ENCODE measurements at regions not wholly inside any gene's neighbourhood (a gene's known extent, or its start where the extent isn't known, plus 50 kb on each side); places are given as distances from the start of the nearest gene placed in this dataset.

- TF ChIP-seq, protein P1, sequence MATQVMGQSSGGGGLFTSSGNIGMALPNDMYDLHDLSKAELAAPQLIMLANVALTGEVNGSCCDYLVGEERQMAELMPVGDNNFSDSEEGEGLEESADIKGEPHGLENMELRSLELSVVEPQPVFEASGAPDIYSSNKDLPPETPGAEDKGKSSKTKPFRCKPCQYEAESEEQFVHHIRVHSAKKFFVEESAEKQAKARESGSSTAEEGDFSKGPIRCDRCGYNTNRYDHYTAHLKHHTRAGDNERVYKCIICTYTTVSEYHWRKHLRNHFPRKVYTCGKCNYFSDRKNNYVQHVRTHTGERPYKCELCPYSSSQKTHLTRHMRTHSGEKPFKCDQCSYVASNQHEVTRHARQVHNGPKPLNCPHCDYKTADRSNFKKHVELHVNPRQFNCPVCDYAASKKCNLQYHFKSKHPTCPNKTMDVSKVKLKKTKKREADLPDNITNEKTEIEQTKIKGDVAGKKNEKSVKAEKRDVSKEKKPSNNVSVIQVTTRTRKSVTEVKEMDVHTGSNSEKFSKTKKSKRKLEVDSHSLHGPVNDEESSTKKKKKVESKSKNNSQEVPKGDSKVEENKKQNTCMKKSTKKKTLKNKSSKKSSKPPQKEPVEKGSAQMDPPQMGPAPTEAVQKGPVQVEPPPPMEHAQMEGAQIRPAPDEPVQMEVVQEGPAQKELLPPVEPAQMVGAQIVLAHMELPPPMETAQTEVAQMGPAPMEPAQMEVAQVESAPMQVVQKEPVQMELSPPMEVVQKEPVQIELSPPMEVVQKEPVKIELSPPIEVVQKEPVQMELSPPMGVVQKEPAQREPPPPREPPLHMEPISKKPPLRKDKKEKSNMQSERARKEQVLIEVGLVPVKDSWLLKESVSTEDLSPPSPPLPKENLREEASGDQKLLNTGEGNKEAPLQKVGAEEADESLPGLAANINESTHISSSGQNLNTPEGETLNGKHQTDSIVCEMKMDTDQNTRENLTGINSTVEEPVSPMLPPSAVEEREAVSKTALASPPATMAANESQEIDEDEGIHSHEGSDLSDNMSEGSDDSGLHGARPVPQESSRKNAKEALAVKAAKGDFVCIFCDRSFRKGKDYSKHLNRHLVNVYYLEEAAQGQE (IDR thresholded peaks at IDR 0.05; ENCODE audit: unreplicated experiment) = no peak
- TF ChIP-seq, protein P2, sequence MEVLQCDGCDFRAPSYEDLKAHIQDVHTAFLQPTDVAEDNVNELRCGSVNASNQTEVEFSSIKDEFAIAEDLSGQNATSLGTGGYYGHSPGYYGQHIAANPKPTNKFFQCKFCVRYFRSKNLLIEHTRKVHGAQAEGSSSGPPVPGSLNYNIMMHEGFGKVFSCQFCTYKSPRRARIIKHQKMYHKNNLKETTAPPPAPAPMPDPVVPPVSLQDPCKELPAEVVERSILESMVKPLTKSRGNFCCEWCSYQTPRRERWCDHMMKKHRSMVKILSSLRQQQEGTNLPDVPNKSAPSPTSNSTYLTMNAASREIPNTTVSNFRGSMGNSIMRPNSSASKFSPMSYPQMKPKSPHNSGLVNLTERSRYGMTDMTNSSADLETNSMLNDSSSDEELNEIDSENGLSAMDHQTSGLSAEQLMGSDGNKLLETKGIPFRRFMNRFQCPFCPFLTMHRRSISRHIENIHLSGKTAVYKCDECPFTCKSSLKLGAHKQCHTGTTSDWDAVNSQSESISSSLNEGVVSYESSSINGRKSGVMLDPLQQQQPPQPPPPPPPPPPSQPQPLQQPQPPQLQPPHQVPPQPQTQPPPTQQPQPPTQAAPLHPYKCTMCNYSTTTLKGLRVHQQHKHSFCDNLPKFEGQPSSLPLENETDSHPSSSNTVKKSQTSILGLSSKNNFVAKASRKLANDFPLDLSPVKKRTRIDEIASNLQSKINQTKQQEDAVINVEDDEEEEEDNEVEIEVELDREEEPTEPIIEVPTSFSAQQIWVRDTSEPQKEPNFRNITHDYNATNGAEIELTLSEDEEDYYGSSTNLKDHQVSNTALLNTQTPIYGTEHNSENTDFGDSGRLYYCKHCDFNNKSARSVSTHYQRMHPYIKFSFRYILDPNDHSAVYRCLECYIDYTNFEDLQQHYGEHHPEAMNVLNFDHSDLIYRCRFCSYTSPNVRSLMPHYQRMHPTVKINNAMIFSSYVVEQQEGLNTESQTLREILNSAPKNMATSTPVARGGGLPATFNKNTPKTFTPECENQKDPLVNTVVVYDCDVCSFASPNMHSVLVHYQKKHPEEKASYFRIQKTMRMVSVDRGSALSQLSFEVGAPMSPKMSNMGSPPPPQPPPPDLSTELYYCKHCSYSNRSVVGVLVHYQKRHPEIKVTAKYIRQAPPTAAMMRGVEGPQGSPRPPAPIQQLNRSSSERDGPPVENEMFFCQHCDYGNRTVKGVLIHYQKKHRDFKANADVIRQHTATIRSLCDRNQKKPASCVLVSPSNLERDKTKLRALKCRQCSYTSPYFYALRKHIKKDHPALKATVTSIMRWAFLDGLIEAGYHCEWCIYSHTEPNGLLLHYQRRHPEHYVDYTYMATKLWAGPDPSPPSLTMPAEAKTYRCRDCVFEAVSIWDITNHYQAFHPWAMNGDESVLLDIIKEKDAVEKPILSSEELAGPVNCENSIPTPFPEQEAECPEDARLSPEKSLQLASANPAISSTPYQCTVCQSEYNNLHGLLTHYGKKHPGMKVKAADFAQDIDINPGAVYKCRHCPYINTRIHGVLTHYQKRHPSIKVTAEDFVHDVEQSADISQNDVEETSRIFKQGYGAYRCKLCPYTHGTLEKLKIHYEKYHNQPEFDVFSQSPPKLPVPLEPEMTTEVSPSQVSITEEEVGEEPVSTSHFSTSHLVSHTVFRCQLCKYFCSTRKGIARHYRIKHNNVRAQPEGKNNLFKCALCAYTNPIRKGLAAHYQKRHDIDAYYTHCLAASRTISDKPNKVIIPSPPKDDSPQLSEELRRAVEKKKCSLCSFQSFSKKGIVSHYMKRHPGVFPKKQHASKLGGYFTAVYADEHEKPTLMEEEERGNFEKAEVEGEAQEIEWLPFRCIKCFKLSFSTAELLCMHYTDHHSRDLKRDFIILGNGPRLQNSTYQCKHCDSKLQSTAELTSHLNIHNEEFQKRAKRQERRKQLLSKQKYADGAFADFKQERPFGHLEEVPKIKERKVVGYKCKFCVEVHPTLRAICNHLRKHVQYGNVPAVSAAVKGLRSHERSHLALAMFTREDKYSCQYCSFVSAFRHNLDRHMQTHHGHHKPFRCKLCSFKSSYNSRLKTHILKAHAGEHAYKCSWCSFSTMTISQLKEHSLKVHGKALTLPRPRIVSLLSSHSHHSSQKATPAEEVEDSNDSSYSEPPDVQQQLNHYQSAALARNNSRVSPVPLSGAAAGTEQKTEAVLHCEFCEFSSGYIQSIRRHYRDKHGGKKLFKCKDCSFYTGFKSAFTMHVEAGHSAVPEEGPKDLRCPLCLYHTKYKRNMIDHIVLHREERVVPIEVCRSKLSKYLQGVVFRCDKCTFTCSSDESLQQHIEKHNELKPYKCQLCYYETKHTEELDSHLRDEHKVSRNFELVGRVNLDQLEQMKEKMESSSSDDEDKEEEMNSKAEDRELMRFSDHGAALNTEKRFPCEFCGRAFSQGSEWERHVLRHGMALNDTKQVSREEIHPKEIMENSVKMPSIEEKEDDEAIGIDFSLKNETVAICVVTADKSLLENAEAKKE (CRISPR knock-in tag; IDR thresholded peaks at IDR 0.05) = no peak
- TF ChIP-seq EZH2 (IDR thresholded peaks at IDR 0.05; ENCODE audit: low read depth, unreplicated experiment) (no peak), POLR2AphosphoS5 (IDR thresholded peaks at IDR 0.05; ENCODE audit: low read depth) (no peak), NANOG (IDR thresholded peaks at IDR 0.05; ENCODE audit: borderline replicate concordance) (no peak), ZNF331 (CRISPR knock-in tag; IDR thresholded peaks at IDR 0.05; ENCODE audit: low read depth) (no peak)
Observed at GRCh38 chr2:18500333-18500732, 60.1 kb downstream of the RDH14 start (continued).

DNA sequence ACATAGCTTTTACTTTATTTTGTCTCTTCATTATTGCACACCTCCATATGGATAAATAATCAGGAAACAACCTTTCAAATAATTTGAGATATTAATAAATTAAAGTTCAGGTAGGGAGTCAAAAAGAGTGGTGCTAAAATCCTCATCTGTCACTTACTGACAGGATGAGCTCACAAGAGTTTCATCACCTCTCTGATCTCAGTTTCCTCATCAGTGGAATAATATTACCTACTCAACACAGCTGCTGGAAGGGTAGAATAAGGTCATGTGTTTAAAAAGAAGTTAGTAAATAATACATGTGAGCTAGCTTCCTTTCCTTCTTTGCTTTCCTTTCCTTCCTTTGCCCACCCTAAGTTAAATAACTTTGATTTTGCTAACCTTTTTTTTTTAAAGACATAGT lies 61.9 kb downstream of the RDH14 start:
- peaks cover 6% of the 10 kb centered on the region; the same call in 2 of the 3 replicates for H3K4me1 Mint-ChIP-seq
- H3K79me2 ChIP-seq (replicated peaks; ENCODE audit: insufficient read depth) = no peaks in the 10 kb centered on the region
- H3K27ac Mint-ChIP-seq = no peak overlapping the region
- no peaks in the 10 kb centered on the region for H3F3A ChIP-seq (replicated peaks; ENCODE audit: low read depth)
- TF ChIP-seq, protein P3, sequence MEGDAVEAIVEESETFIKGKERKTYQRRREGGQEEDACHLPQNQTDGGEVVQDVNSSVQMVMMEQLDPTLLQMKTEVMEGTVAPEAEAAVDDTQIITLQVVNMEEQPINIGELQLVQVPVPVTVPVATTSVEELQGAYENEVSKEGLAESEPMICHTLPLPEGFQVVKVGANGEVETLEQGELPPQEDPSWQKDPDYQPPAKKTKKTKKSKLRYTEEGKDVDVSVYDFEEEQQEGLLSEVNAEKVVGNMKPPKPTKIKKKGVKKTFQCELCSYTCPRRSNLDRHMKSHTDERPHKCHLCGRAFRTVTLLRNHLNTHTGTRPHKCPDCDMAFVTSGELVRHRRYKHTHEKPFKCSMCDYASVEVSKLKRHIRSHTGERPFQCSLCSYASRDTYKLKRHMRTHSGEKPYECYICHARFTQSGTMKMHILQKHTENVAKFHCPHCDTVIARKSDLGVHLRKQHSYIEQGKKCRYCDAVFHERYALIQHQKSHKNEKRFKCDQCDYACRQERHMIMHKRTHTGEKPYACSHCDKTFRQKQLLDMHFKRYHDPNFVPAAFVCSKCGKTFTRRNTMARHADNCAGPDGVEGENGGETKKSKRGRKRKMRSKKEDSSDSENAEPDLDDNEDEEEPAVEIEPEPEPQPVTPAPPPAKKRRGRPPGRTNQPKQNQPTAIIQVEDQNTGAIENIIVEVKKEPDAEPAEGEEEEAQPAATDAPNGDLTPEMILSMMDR (conservative IDR thresholded peaks at IDR 0.05; ENCODE audit: low read depth in 2 of 2) = no peak
- no peak for TF ChIP-seq ZNF331 (CRISPR knock-in tag; IDR thresholded peaks at IDR 0.05; ENCODE audit: low read depth)
- H3K27me3 ChIP-seq (ENCODE audit: insufficient read depth) = no peaks in the 10 kb centered on the region
- H4K20me1 ChIP-seq (replicated peaks; ENCODE audit: insufficient read depth) = no peaks in the 10 kb centered on the region
- H3K27me3 Mint-ChIP-seq (ENCODE audit: insufficient read depth, low read depth, poor library complexity) = peaks cover 3% of the 10 kb centered on the region
- H3K27ac ChIP-seq (ENCODE audit: low read depth) = no peak overlapping the region
- ATAC-seq = no peak
- H3K4me2 ChIP-seq = no peak overlapping the region
- no peaks in the 10 kb centered on the region for H3K36me3 Mint-ChIP-seq (ENCODE audit: low read depth)
- no peaks in the 10 kb centered on the region for H3K4me1 ChIP-seq (ENCODE audit: insufficient read depth)
- 0 out of 2 replicates have a peak, but pooled peaks cover 5% of the 10 kb centered on the region for H3K9me2 ChIP-seq (ENCODE audit: insufficient read depth)
- H3K9me3 Mint-ChIP-seq = no peaks in the 10 kb centered on the region
- no peaks in the 10 kb centered on the region for H3K36me3 ChIP-seq (ENCODE audit: insufficient read depth)
- DNase-seq (ENCODE audit: low spot score) = no peak
- H2AFZ ChIP-seq = no peak overlapping the region
- no peak overlapping the region for H3K4me3 ChIP-seq
- no peak overlapping the region for H3K4me3 Mint-ChIP-seq
